PC-9 (cell line): ENCODE measurements at regions not wholly inside any gene's neighbourhood (a gene's known extent, or its start where the extent isn't known, plus 50 kb on each side); places are given as distances from the start of the nearest gene placed in this dataset.

Experiments
- BruUV-seq: library from RNA; stranded (reverse); fragments of 400-500 nt; replicated peaks from 2 replicates; lab custom pipeline; 2021; lab: Mats Ljungman, UMichigan
- CTCF ChIA-PET: fragments of 300-600 bp; sonication (Branson Sonifier 250); formaldehyde crosslinking; loops from one replicate; lab custom pipeline; 2022; ENCODE audit warnings: antibody characterized with exemption; lab: Charles Lee
- POLR2A ChIA-PET: fragments of 300-600 bp; sonication (Branson Sonifier 250); formaldehyde crosslinking; loops from one replicate; lab custom pipeline; 2022; ENCODE audit warnings: antibody characterized with exemption; ENCODE audit not compliant: unreplicated experiment; lab: Charles Lee
- DNase-seq, 2 experiments: peaks; one replicate each; pipeline versions ENCODE4 v3.0.0 to v3.0.0-alpha.2; 2015 to 2022; ENCODE audit warnings: mixed read lengths in 1 of 2
- H2AFZ ChIP-seq: fragments of 200-600 bp; sonication (generic); 2 replicates; pipeline ENCODE4 v1.8.1; 2017; ENCODE audit warnings: antibody characterized with exemption
- H3F3A ChIP-seq: fragments of 200-600 bp; sonication (generic); 2 replicates; pipeline ENCODE4 v1.8.1; 2017; ENCODE audit warnings: antibody characterized with exemption, mild to moderate bottlenecking, low read depth; ENCODE audit not compliant: insufficient read depth
- H3K27ac ChIP-seq: fragments of 200-600 bp; sonication (generic); 2 replicates; pipeline ENCODE4 v1.6.1; 2016; ENCODE audit warnings: mixed run types
- H3K27me3 ChIP-seq: fragments of 200-600 bp; sonication (generic); 2 replicates; pipeline ENCODE4 v1.6.1; 2016; ENCODE audit warnings: low read depth, mixed run types; ENCODE audit not compliant: insufficient read depth
- H3K36me3 ChIP-seq: fragments of 200-600 bp; sonication (generic); 2 replicates; pipeline ENCODE4 v1.6.1; 2016; ENCODE audit warnings: low read depth, mixed run types
- H3K4me1 ChIP-seq: fragments of 200-600 bp; sonication (generic); replicated peaks from 2 replicates; pipeline ENCODE4 v1.6.1; 2016; ENCODE audit warnings: mixed run types; ENCODE audit not compliant: insufficient read depth
- H3K4me2 ChIP-seq: fragments of 200-600 bp; sonication (generic); 2 replicates; pipeline ENCODE4 v1.6.1; 2017; ENCODE audit warnings: mixed run types
- H3K4me3 ChIP-seq: fragments of 200-600 bp; sonication (generic); 2 replicates; pipeline ENCODE4 v1.6.1; 2016; ENCODE audit warnings: mixed run types
- H3K79me2 ChIP-seq: fragments of 200-600 bp; sonication (generic); 2 replicates; pipeline ENCODE4 v1.6.1; 2017; ENCODE audit warnings: low read depth, mixed run types
- H3K9me2 ChIP-seq: fragments of 200-600 bp; sonication (generic); 2 replicates; pipeline ENCODE4 v1.8.1; 2017; ENCODE audit warnings: mild to moderate bottlenecking; ENCODE audit not compliant: insufficient read depth
- H3K9me3 ChIP-seq: fragments of 200-600 bp; sonication (generic); 2 replicates; pipeline ENCODE4 v1.8.1; 2016; ENCODE audit warnings: low read depth; ENCODE audit not compliant: insufficient read depth
- H4K20me1 ChIP-seq: fragments of 200-600 bp; sonication (generic); 2 replicates; pipeline ENCODE4 v1.8.1; 2017; ENCODE audit not compliant: insufficient read depth
- EZH2 ChIP-seq: fragments of 200-600 bp; sonication (generic); IDR thresholded peaks from 2 replicates; pipeline ENCODE4 v1.8.0; 2017; ENCODE audit warnings: antibody characterized with exemption, low read depth
- intact Hi-C: fragments of 100-400 bp; cut with micrococcal nuclease; formaldehyde crosslinking; loops from one replicate; pipeline ENCODE4 v1.10.0; 2022; ENCODE audit not compliant: unreplicated experiment
- TF ChIP-seq, protein P1 (sequence below): fragments of 200-600 bp; sonication (generic); conservative IDR thresholded peaks from 2 replicates; pipeline ENCODE4 v1.6.1; 2017; ENCODE audit warnings: mixed run types, antibody characterized with exemption, mild to moderate bottlenecking, moderate library complexity

GRCh38 chr1:181264821-181265220, 176.3 kb downstream of the IER5 start:
- H3K79me2 ChIP-seq: no peaks in the 10 kb centered on the region
- no peak for TF ChIP-seq EZH2
- TF ChIP-seq, protein P1, sequence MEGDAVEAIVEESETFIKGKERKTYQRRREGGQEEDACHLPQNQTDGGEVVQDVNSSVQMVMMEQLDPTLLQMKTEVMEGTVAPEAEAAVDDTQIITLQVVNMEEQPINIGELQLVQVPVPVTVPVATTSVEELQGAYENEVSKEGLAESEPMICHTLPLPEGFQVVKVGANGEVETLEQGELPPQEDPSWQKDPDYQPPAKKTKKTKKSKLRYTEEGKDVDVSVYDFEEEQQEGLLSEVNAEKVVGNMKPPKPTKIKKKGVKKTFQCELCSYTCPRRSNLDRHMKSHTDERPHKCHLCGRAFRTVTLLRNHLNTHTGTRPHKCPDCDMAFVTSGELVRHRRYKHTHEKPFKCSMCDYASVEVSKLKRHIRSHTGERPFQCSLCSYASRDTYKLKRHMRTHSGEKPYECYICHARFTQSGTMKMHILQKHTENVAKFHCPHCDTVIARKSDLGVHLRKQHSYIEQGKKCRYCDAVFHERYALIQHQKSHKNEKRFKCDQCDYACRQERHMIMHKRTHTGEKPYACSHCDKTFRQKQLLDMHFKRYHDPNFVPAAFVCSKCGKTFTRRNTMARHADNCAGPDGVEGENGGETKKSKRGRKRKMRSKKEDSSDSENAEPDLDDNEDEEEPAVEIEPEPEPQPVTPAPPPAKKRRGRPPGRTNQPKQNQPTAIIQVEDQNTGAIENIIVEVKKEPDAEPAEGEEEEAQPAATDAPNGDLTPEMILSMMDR: no peak
- H3K4me3 ChIP-seq: no peak overlapping the region
- peaks cover 7% of the 10 kb centered on the region for H3K27me3 ChIP-seq
- H3K9me3 ChIP-seq: no peaks in the 10 kb centered on the region
- H3K9me2 ChIP-seq: no peaks in the 10 kb centered on the region
- POLR2A ChIA-PET: no interaction called here
- H3K27ac ChIP-seq: no peak overlapping the region
- H3K36me3 ChIP-seq: no peaks in the 10 kb centered on the region
- BruUV-seq: no TSS peak
- CTCF ChIA-PET: no interaction called here
- no peak overlapping the region for H2AFZ ChIP-seq
- no peak for DNase-seq
- H3K4me1 ChIP-seq: no peaks in the 10 kb centered on the region
- H3F3A ChIP-seq: no peaks in the 10 kb centered on the region
- H4K20me1 ChIP-seq: no peaks in the 10 kb centered on the region
- intact Hi-C loops: no loop called here
- H3K4me2 ChIP-seq: no peak overlapping the region

GRCh38 chr1:181284978-181285377, 196.5 kb downstream of the IER5 start:
- no TSS peak for BruUV-seq
- Histone ChIP-seq H3F3A (no peaks in the 10 kb centered on the region; the same call in 1 of the 2 replicates), H4K20me1 (no peaks in the 10 kb centered on the region), H3K27me3 (no peaks in the 10 kb centered on the region), H3K79me2 (no peaks in the 10 kb centered on the region), H3K27ac (no peak overlapping the region), H3K9me2 (no peaks in the 10 kb centered on the region; the same call in 1 of the 2 replicates), H3K4me2 (no peak overlapping the region), H3K4me1 (no peaks in the 10 kb centered on the region), H2AFZ (no peak overlapping the region), H3K9me3 (peaks cover 12% of the 10 kb centered on the region; the same call in 1 of the 2 replicates), H3K36me3 (no peaks in the 10 kb centered on the region), H3K4me3 (no peak overlapping the region)
- POLR2A ChIA-PET: no interaction called here
- TF ChIP-seq, protein P1: no peak
- TF ChIP-seq EZH2: no peak
- no peak for DNase-seq
- intact Hi-C loops: no loop called here
- CTCF ChIA-PET: no interaction called here

GRCh38 chr1:181295217-181295616, 188.1 kb upstream of the CACNA1E start:
- CTCF ChIA-PET: no interaction called here
- H3K9me3 ChIP-seq: no peaks in the 10 kb centered on the region

More at GRCh38 chr1:181295217-181295616, 188.1 kb upstream of the CACNA1E start:
- Histone ChIP-seq H3K36me3 (no peaks in the 10 kb centered on the region), H3K79me2 (no peaks in the 10 kb centered on the region), H3K9me2 (no peaks in the 10 kb centered on the region), H2AFZ (no peak overlapping the region), H3K27me3 (0 out of 2 replicates have a peak, but pooled peaks cover 12% of the 10 kb centered on the region), H3K4me1 (no peaks in the 10 kb centered on the region), H3K27ac (no peak overlapping the region), H3K4me2 (no peak overlapping the region), H4K20me1 (no peaks in the 10 kb centered on the region), H3F3A (no peaks in the 10 kb centered on the region), H3K4me3 (no peak overlapping the region)
- POLR2A ChIA-PET: no interaction called here
- DNase-seq: no peak
- intact Hi-C loops: no loop called here
- BruUV-seq: no TSS peak
- TF ChIP-seq, protein P1: no peak
- TF ChIP-seq EZH2: no peak
